ENCODE measurements at regions not wholly inside any gene's neighbourhood (a gene's known extent, or its start where the extent isn't known, plus 50 kb on each side); places are given as distances from the start of the nearest gene placed in this dataset.

- TF ChIP-seq CTCF (IDR thresholded peaks at IDR 0.05) (no peak), POLR2A (IDR thresholded peaks at IDR 0.05) (no peak)
Observed at GRCh38 chr14:29461506-29461905, 466.1 kb downstream of the PRKD1 start.
